ENCODE measurements at regions not wholly inside any gene's neighbourhood (a gene's known extent, or its start where the extent isn't known, plus 50 kb on each side); places are given as distances from the start of the nearest gene placed in this dataset.
A peak's percentile ranks its signal among the peaks of the same experiment; 100 is the strongest.
"Not testable (repeated sequence)": the region's sequence is repeated elsewhere in the genome, so short reads cannot be mapped to it uniquely, and the experiment has no call there.

DNA sequence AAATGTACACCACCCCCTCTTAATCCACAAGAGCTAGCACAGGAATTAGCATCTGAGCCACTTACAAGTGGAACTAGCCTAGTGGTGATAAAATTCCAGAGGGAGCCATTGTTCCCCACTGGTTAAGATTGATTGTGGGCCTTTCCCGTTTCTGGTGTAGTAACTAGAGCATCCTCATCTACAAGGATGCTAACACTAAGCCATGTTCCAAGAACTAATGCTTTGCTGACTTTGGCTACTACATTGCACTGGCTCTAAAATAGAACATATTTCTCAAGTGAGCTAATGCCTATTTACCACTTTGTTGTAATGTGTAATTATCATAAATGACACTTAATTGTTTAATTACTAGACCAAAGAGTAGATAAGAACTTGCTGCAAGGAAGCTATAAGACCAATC, 143.7 kb downstream of the FZD1 start:
- no peak for DNase-seq

DNA sequence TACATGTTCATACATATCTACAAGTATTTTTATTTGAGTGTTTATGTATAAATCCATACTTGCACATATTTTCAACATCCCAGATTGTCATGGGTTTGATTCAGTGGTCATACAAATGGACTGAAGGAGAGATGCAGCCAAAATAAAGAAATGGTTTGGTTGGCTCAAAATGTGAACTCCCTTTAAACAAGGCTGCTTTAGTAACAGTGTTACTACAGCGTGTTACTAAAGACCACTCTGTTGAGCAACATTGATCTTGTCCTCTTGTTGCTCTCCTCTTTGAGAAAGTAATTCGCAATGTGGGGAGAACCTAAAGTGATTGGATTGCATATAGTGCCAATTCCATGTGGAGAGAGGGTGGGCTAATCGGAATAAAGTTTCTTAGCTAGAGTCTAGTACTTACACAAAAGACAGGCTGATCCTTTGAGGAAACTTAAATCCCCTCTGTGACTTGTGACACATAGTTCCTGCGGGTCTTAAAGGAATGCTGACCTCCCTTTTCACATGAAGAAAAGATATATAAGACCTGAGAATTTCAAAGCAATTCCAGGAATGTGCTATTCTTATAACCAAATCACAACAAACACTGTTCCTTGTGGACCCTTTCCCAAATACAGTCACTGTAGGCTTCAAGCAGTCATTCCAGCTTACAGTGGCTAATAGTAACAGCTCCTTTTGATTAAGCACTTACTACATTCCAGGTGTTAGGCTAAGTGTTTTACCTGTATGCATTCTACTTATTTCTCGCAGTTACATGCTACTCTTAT, 144.3 kb downstream of the FZD1 start:
- no peak for DNase-seq

DNA sequence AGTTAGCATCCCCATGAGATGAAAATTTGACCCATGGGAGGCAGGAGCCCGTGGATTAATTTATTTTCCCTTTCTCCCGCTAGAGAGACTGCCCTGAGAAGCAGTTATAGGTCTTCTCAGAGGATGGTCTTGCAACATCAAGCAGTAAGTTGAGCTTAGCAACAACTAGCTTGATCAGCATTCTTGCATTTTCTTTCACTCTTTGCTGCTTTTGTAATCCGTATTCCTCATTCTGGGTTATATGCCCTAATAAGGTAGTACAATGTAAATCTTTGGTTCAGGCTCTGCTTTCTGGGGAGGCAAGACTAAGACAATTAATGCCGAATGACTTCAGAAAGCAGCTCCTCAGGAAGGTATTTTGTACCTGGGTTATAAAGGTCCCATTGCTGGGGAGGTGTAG, 146.8 kb downstream of the FZD1 start:
- DNase-seq: no peak

DNA sequence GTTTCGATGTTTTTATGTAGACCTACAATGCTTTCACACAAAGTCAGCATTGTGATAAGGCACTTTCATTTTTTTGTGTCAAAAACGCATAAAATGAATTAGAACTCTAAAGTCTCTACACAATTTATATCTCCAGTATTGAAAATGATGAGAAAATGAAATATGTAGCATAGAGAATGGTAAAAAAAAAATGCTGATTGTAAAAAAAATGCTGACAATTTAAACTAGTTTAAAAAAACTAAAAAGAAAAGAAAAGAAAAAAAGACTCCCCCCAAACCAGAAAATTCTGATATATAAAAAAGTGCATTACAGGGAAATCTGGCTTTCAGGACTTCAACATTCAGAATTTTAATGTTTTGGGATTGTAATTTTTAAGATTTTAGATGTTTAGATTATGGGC, 148.1 kb downstream of the FZD1 start:
- no peak for DNase-seq

DNA sequence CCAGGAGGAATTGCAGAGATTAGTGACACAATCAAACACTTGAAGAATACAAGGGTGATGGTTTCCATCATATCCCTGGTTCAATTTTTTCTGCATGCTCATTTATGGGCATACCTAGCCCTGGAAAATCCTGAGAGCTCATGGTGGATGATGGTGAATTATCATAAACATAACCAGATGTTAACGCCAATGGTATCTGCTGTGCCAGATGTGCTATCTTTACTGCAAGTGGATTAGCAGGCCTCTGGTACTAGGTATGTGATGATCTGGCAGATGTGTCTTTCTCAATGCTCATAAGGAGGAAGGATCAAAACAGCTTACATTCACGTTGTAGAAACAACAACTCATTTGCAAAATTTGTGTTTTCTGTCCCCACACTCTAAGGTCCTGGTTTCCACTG, 150.5 kb downstream of the FZD1 start:
- DNase-seq: no peak

DNA sequence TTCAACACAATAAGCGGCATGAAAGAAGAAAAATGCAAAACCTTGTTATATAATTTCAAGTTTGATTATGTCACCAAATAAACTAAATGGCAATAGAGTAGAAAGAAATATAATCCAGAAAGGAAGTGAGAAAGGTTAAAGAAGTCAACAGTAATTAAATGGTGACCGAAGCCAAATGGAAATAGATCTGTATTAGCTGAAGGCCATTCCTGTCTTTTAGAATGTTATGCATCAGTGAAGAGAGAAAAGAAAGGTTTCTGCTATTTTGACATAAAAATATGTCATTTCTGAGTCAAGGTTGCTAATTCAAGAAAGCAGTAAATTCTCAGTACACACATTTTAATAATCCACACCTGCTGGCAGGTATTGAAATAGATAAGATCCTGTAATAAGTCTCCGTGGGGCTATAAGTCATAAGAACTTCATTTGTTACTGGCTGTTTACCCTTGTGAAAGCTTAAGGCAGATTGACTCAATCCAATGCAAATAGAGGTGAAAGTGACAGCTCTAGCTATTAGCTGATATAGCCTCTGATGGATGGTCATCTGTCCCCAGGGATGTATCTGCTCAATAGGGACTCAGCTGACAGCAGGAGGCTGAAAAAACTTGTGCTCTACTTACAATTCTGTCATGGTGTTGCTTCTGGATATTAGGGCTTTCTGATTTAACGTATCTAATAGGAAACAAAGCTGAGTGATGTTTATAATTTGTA, 152.1 kb downstream of the FZD1 start:
- no peak for DNase-seq

DNA sequence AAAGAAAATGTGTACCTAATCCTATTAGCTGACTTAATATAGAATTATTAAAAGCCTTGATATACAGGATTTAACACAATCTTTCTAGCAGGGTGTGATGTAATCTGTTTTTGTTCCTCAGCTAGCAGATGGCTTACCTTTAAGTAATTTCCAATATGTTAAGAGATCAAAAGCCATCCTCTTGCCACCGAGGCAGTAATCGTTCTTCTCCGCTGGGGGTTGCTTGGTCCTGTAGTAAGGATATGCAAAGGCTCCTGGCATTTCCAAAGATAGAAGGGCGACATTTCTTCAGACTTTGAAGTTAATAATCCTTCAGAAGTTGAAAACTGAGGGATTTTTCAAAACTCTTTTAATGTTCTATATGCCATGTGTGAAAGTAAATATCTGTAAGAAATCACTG, 156.4 kb downstream of the FZD1 start:
- peak; percentile 53 for DNase-seq

DNA sequence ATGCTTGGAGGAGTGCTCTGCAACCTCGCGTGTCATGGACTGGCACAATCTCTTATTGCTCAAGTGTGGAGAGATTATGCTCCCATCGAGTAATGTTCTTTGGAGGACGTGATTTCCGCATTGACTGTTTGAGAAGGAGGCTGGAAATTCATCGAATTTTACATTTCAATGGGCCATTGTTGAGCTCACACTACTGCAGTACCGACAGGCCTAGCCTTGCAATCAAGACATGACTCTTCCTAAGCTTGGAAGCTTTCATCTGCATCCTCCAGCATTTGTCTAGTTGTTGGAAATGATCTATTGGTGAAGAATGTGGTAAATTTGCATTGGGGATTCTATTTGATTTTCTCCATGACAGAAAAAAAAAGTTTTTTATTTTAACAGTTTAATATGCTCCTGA, 156.8 kb downstream of the FZD1 start:
- no peak for DNase-seq

DNA sequence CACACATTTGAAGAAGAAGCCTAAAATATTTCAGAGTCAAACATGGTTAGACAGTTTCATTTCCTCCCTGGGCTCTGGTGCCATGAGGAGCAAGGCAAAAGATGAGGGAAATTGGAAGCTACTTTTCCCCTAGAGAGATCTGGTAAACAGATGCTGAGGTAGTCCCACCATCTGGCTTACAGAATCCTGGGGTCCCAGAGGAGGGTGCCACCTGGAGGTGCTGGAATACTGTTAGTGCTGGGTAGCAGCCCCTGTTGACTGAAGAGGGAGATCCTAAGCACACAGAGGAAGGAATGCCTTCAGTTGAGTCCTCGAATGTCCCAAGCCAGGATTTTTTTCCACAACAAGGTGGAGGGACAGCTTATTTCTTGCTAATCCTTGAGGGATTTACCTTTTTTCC, 160.1 kb downstream of the FZD1 start:
- DNase-seq: peak; percentile 99

DNA sequence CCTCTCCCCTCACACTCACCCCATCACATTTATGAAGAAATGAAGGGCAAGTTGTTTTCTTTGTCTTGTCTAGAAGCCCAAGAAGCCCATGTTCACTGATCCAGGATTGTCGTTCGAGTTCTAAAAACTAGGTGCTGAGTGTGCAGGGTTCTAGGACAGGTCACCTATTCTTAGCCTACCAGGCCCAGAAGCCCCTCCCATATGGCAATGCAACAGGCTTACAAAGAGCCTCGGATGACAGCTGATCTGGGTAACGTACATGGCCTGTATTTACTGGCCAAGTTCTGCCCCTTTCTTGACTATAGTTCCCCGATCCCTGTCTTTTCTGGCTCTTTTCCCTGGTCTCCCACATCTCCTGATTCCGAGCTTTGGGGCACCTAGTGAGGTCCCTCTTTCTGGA, 160.9 kb downstream of the FZD1 start:
- DNase-seq: no peak

DNA sequence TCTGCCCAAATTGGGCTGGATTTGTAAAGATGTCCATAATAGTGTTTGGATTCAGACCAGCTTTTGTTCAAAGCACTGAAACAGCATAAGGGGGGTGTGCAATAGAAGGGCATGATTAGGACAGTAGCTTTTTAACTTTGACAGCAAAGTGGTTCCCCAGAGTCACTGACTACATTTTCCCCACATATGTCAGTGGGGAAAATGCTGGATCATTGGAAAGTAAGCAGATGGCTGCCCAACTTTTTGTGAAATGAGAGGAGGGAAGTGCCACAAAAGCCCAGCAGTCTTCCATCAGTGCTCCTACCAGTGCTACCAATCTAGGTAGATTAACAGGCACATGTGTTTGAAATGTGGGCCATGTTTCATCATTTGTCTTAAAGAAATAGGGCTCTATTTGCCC, 162.8 kb downstream of the FZD1 start:
- DNase-seq: peak; percentile 99

DNA sequence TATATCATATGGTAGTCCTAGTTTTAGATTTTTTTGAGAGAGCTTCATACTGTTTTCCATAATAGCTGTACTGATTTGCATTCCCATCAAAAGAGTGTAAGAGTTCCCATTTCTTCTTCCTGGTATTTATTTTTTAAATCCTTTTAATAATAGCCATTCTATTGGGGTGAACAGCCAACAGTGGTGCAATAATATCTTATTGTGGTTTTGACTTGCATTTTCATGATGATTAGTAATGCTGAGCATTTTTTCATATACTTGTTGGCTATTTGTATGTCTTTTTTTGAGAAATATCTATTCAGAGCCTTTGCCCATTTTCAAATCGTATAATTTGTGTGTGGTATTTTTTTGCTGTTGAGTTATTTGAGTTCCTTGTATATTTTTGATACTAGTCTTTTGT, 167.4 kb downstream of the FZD1 start:
- DNase-seq: no peak

DNA sequence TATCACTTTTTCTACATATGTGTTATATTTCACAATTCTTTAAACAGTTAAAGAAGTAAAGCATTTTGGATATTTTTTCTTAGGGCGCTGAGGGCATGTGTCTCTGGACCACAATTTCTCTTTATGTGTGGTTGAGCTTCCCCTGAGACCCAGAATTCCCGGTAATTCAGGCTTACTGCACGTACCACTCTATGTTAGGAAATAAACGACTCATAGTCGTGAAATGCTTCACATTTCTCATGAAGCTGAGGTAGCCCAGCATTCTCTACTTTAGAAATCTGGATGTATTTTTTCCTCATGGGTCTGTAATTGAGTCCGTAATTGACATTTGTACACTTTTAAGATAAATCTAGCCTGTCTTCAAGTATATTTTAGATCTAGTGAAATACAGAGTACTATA, 170.6 kb downstream of the FZD1 start:
- DNase-seq: peak; percentile 70

DNA sequence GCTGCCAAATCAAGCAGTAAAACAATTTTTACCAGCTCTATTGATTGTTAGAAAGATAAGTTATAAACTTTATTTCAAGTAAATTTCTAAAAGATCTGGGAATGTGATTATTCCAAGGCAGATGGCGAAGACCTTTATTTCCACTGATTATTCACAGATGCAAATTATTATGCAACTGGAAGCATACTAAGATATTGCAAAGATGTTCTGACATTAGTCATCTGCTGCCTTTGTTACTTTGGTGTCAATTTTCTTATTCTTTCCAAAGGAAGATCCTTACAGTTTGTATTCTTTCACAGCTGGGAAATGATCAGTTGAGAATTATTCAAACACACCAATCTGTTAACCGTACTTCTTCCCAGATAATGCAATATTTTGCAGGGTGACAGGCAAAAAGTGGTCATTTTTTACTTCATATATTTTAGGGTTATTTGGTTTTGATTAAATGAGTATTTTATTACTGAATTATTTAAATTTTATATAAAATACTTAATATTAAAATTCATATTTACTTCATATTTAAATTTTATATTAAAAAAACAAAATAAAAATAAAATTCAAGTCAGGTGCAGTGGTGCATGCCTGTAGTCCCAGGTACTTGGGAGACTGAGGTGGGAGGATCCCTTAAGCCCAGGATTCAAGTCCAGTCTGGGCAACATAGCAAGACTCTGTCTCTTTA, 171.3 kb downstream of the FZD1 start:
- peak; percentile 84 for DNase-seq

DNA sequence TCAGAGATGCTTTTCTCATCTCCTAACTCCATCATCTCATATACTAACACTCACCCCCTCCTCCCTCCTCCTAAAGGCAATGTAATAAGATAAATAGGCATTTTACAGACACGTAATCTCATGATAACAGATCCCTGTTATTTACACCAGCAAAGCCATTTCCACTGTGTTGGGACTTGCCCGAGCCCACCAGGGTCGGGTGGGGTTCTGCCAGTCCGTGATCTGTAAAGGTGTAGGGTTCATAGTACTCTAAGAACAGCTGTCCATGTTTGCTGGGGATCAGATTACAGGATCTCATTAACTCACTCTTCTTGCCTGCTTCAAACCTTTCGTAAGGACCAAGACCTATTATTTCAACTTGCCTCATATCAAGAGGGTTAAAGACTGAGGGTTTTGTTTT, 172.4 kb downstream of the FZD1 start:
- peak; percentile 100 for DNase-seq

DNA sequence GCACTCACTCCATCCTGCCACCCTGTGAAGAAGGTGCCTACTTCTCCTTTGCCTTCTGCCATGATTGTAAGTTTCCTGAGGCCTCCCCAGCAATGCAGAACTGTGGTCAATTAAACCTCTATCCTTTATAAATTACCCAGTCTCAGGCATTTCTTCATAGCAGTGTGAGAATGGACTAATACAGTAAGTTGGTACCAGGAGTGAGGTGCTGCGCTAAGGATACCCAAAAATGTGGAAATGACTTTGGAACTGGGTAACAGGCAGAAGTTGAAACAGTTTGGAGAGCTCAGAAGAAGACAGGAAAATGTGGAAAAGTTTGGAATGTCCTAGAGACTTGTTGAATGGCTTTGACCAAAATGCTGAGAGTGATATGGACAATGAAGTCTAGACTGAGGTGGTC, 176.0 kb downstream of the FZD1 start:
- DNase-seq: not testable (repeated sequence)

DNA sequence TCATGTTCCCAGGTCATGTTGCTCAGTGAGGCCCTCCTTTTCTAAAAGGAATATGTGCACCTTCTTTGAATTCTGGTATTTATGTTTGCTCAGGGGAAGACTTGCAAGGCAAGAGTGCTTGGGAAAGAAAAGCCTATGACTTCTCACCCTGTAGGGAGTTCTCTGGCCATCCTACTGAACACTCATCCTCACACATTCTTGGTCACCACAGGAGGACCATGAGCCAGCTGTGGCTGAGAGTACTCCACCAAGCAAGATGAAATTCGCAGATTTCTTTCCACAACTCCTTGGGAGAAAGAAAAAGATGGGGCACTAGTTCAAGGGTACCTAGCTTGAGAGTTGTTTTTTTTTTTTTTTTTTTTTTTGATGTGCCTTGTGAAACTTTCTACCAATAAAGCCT, 179.6 kb downstream of the FZD1 start:
- no peak for DNase-seq

DNA sequence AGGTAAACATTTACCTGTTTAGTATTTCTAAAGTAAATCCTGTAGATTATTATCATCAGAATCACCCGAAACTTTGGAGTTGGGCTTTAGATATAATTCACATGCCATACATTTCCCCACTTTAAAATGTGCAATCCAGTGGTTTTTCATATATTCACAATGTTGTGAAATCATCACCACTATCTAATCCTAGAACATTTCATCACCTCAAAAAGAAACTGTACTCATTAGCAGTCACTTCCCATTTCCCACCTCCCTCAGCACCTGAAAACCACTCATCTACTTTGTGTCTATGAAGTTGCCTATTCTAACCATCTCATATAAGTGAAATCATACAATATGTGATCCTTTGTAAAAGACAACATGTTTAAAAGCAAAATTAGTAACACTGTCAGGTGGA, 182.6 kb downstream of the FZD1 start:
- no peak for DNase-seq

DNA sequence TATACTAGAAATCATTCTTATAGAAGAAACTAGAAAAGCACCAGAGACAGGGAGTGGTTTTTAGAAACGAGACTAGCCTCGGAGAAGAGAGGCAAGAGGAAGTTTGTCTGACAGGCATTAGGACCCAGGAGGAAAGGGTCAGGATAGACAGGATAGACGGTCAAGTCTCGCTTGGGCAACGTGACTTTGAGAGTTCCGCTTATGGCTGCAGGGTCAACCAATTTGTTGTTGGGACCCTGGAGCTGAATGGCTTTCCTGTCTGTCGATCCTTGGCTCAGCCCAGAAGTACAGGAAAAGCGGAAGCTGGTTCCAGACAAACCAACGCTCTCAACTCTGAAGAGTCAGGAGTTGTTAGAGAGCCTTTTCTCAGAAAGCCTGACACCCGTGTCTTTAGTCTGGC, 191.2 kb downstream of the FZD1 start:
- DNase-seq: no peak

DNA sequence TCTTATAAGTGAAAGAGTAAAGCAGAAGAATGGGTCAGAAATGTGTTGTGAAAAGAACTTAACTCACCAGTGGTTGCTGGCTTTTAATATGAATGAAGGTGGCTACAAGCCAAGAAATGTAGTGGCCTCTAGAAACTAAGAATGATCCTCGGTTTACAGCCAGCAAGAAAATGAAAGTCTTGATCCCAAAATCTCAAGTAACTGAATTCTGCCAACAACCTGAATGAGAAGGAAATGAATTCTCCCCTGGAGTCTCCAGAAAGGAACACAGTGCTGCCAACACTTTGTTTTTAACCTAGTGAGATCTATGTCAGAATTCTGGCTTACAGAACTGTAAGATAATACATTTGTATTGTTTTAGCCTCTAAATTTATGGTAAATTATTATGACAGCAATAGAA, 193.0 kb downstream of the FZD1 start:
- DNase-seq: no peak

DNA sequence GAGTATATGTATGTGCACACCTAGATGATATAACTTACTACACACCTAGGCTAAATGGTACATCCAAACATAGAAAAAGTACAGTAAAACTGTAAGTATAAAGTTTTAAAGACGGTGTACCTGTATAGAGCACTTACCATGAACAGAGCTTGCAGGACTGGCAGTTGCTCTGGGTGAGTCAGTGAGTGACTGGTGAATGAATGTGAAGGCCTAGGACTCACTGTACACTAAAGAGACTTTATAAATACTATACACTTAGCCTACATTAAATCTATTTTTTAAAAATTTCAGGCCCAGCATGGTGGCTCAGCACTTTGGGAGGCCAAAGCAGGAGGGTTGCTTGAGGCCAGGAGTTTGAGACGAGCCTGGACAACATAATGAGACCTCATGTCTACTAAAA, 195.3 kb downstream of the FZD1 start:
- DNase-seq: no peak

DNA sequence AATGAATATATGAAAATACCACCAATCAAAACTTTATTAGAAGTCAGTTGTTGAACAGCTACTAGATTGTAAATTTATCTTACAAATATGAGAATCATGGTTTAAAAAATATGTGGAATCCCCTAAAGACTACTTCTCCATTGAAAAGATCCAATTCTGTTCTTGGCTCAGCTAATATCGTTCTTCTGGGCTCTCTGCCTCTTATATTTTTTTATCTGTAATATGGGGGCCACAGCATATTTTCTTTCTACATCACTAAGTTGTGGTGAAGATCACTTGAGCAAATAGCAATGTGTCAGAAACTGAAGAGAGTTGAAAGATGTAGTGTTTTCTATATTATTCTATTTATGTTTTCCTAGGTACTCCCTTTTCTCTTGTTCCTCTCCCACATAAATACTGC, 198.1 kb downstream of the FZD1 start:
- DNase-seq: no peak

DNA sequence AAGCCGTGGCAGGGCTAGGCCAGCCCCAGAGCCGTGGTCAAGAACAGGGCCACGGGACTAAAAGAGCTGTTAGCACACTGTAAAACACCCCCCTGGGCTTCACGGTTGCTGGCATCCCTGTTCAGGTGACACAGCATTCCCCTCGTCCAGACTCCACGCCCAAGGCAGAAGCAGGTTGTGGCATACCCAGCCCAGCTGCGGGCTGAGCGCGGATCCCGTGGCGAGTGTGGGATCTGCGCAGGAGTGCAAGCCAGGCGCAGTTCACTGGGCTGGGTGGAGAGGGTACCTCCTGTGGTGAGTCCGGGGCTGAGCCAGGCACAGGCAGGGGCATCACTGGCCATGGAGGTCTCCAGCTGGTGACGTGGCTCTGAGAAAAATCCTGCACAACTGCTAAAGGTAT, 199.1 kb downstream of the FZD1 start:
- no peak for DNase-seq

DNA sequence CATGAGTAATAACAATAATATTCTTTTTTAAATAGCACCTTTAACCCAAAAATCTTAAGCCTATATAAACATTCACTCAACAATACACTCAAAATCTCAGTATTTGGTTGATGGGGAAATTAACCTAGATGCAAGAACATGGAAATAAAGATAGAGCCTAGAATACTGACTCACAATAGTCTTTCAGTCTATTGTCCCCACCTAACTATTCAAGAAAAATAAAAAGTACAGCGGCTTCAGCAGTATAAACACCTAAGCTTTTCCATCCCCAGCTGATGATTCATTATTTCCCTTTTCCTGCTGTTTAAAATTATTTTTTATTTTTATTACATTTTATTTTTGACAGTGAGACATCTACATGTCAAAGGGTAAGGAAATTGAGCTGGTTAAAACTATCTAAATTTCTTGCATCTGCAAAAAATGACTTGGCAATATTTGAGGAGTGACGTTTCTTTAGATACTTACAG, 201.4 kb downstream of the FZD1 start:
- no peak for DNase-seq
